T-helper 1 cell treated with Interleukin-12 subunit alpha and Interleukin-12 subunit beta and Interleukin-4 antibody, amounts not matched to agents 30 ng/mL and 1 ng/mL, for 36 hours (primary cell): ENCODE measurements at regions not wholly inside any gene's neighbourhood (a gene's known extent, or its start where the extent isn't known, plus 50 kb on each side); places are given as distances from the start of the nearest gene placed in this dataset.
"Not testable (repeated sequence)": the region's sequence is repeated elsewhere in the genome, so short reads cannot be mapped to it uniquely, and the experiment has no call there.

ENCODE experiments used
- intact Hi-C: fragments of 100-400 bp; cut with micrococcal nuclease; formaldehyde crosslinking; loops from one replicate; pipeline ENCODE4 v1.15.1; 2024

GRCh38 chr1:121558514-121558913, 373.7 kb downstream of the SRGAP2C start:
- intact Hi-C loops: no loop called here

- intact Hi-C loops: no loop called here
Measured at GRCh38 chr1:121566346-121566745, 381.6 kb downstream of the SRGAP2C start.

GRCh38 chr1:121569428-121569827, 384.7 kb downstream of the SRGAP2C start:
- intact Hi-C loops: no loop called here

GRCh38 chr1:121573881-121574504, 389.2 kb downstream of the SRGAP2C start:
- intact Hi-C loops: not testable (repeated sequence)

DNA sequence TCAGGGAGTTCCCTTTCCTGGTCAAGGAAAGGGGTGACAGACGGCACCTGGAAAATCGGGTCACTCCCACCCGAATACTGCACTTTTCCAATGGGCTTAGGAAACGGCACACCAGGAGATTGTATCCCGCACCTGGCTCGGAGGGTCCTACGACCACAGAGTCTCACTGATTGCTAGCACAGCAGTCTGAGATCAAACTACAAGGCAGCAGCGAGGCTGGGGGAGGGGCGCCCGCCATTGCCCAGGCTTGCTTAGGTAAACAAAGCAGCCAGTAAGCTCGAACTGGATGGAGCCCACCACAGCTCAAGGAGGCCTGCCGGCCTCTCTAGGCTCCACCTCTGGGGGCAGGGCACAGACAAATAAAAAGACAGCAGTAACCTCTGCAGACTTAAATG, 389.7 kb downstream of the SRGAP2C start:
- intact Hi-C loops: not testable (repeated sequence)

DNA sequence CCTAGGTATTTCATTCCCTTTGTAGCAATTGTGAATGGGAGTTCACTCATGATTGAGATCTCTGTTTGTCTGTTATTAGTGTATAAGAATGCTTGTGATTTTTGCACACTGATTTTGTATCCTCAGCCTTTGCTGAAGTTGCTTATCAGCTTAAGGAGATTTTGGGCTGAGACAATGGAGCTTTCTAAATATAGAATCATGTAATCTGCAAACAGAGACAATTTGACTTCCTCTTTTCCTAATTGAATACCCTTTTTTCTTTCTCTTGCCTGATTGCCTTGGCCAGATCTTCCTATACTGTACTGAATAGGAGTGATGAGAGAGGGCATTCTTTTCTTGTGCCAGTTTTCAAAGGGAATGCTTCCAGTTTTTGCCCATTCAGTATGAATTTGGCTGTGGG, 398.1 kb downstream of the SRGAP2C start:
- intact Hi-C loops: loop anchor here (10.0 kb wide), 1 partner anchor 128 kb away; no protein-coding TSS in a partner anchor

GRCh38 chr1:121586369-121587229, 401.8 kb downstream of the SRGAP2C start:
- intact Hi-C loops: loop anchor here (10.0 kb wide), 1 partner anchor 132 kb away; no protein-coding TSS in a partner anchor

DNA sequence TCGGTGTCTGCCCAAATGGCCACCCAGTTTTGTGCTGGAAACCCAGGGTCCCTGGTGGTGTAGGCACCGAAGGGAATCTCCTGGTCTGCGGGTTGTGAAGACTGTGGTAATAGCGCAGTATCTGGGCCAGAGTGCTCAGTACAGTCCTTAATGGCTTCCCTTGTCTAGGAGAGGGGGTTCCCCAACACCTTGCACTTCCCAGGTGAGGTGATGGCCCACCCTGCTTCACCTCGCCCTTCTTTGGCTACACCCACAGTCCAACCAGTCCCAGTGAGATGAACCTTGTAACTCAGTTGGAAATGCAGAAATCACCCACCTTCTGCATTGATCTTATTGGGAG, 402.4 kb downstream of the SRGAP2C start:
- intact Hi-C loops: loop anchor here (10.0 kb wide), 1 partner anchor 132 kb away; no protein-coding TSS in a partner anchor

DNA sequence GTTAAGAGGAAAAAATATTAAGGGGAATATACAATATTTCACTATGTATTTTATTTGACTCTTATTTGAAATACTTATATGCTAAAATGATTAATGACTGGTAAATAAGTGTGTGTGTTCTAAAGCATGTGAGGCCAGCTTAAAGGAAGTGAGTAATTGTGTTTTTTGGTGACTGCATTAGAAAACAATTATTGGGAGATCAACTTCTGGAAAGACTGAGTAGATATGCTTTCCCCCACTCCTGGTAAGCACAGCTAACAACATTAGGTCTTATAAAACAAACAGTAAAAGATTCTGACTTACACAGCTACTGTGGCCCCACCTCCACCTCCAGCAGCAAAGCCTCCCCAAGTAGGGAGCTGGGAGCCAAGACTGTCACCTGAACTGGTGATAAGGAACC, 403.0 kb downstream of the SRGAP2C start:
- intact Hi-C loops: loop anchor here (10.0 kb wide), 1 partner anchor 133 kb away; no protein-coding TSS in a partner anchor

DNA sequence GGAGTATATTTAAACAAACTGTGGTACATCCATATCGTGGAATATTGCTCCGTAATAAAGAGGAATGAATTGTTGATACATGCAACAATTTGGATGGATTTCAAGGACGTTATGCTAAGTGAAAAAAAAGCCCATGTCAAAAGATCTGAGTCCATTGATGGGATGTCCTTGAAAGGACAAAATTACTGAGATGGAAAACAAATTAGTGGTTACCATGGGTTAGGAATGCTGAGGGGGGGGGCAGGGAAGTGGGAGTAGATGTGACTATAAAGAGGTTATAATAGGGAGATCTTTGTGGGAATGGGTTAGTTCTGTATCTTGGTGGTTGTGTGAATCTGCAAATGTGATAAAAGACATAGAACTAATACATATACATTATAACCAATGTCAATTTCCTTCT, 409.3 kb downstream of the SRGAP2C start:
- intact Hi-C loops: no loop called here

GRCh38 chr1:121595089-121595488, 410.3 kb downstream of the SRGAP2C start:
- intact Hi-C loops: no loop called here

- intact Hi-C loops: not testable (repeated sequence)
Measured at GRCh38 chr1:121604843-121605444, 420.2 kb downstream of the SRGAP2C start.

DNA sequence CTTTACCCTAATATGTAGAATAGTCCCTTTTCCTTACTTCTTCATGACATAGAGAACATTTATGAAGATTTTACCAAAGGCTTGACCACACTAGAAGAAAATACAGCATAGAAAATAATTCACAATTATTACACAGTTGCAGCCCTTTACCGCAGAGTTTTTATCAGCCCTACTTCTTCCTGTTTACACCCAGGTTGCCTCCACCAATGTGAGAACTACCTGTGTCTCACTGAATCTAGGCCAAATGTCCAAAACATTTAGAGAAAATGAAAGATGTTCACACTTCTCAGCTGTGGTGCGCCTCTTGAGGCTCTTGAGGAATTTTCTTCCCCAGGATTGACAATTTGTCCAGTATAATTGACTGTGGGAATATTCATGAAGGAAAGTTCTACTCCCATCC, 422.7 kb downstream of the SRGAP2C start:
- intact Hi-C loops: not testable (repeated sequence)
